ENCODE measurements at regions not wholly inside any gene's neighbourhood (a gene's known extent, or its start where the extent isn't known, plus 50 kb on each side); places are given as distances from the start of the nearest gene placed in this dataset.
"Not testable (repeated sequence)": the region's sequence is repeated elsewhere in the genome, so short reads cannot be mapped to it uniquely, and the experiment has no call there.

GRCh38 chr4:188282471-188283232 lies 143.4 kb downstream of the TRIML1 start:
- intact Hi-C loops (cut with micrococcal nuclease): no loop called here

GRCh38 chr4:188287169-188287894 lies 148.1 kb downstream of the TRIML1 start:
- intact Hi-C loops (cut with micrococcal nuclease): no loop called here

- intact Hi-C loops (cut with micrococcal nuclease): no loop called here
Measured at GRCh38 chr4:188289531-188290125, 150.4 kb downstream of the TRIML1 start.

GRCh38 chr4:188295899-188296298 lies 156.7 kb downstream of the TRIML1 start:
- intact Hi-C loops (cut with micrococcal nuclease): no loop called here

GRCh38 chr4:188296331-188296730 lies 157.1 kb downstream of the TRIML1 start:
- intact Hi-C loops (cut with micrococcal nuclease): no loop called here

- intact Hi-C loops (cut with micrococcal nuclease): no loop called here
Measured at GRCh38 chr4:188297873-188298272, 158.6 kb downstream of the TRIML1 start.

- intact Hi-C loops (cut with micrococcal nuclease): no loop called here
Measured at GRCh38 chr4:188299161-188299560, 159.9 kb downstream of the TRIML1 start.

GRCh38 chr4:188300385-188300784 lies 161.1 kb downstream of the TRIML1 start:
- intact Hi-C loops (cut with micrococcal nuclease): no loop called here

GRCh38 chr4:188305690-188306089 lies 166.4 kb downstream of the TRIML1 start:
- intact Hi-C loops (cut with micrococcal nuclease): no loop called here

GRCh38 chr4:188307591-188307990 lies 168.3 kb downstream of the TRIML1 start:
- intact Hi-C loops (cut with micrococcal nuclease): no loop called here

GRCh38 chr4:188308142-188308541 lies 168.9 kb downstream of the TRIML1 start:
- intact Hi-C loops (cut with micrococcal nuclease): no loop called here

- intact Hi-C loops (cut with micrococcal nuclease): no loop called here
Measured at GRCh38 chr4:188316391-188316790, 177.2 kb downstream of the TRIML1 start.

GRCh38 chr4:188328966-188329365 lies 189.7 kb downstream of the TRIML1 start:
- intact Hi-C loops (cut with micrococcal nuclease): no loop called here

- intact Hi-C loops (cut with micrococcal nuclease): no loop called here
Measured at GRCh38 chr4:188329521-188329920, 190.3 kb downstream of the TRIML1 start.

- intact Hi-C loops (cut with micrococcal nuclease): no loop called here
Measured at GRCh38 chr4:188332265-188332664, 193.0 kb downstream of the TRIML1 start.

- intact Hi-C loops (cut with micrococcal nuclease): no loop called here
Measured at GRCh38 chr4:188336891-188337290, 197.7 kb downstream of the TRIML1 start.

- intact Hi-C loops (cut with micrococcal nuclease): no loop called here
Measured at GRCh38 chr4:188341428-188341827, 202.2 kb downstream of the TRIML1 start.

- intact Hi-C loops (cut with micrococcal nuclease): no loop called here
Measured at GRCh38 chr4:188346171-188346809, 207.0 kb downstream of the TRIML1 start.

- intact Hi-C loops (cut with micrococcal nuclease): no loop called here
Measured at GRCh38 chr4:188347339-188347738, 208.1 kb downstream of the TRIML1 start.

- intact Hi-C loops (cut with micrococcal nuclease): not testable (repeated sequence)
Measured at GRCh38 chr4:188349569-188349968, 210.3 kb downstream of the TRIML1 start.

GRCh38 chr4:188363196-188363595 lies 224.0 kb downstream of the TRIML1 start:
- intact Hi-C loops (cut with micrococcal nuclease): no loop called here

- intact Hi-C loops (cut with micrococcal nuclease): no loop called here
Measured at GRCh38 chr4:188370777-188371176, 231.5 kb downstream of the TRIML1 start.
